ENCODE measurements at regions not wholly inside any gene's neighbourhood (a gene's known extent, or its start where the extent isn't known, plus 50 kb on each side); places are given as distances from the start of the nearest gene placed in this dataset.

DNA sequence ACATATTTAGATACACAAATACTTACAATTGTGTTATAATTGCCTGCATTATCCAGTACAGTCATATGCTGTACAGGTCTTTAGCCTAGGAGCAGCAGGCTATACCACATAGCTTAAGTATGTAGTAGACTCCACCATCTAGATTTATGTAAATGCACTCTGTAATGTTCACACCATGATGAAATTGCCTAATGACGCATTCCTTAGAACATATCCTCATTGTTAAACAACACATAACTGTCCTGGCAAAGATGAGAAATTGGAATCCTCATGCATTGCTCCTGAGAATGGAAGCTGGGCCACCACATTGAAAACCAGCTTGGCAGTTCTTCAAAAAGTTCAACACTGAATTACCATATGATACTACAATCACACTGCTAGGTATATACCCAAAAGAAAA, 1002.8 kb upstream of the CELF2 start:
- H3K27ac ChIP-seq (ENCODE audit: low read length): no peak overlapping the region
- no peaks in the 10 kb centered on the region for H3K36me3 ChIP-seq (ENCODE audit: control insufficient read depth, insufficient read depth, low read length)
- no CpG with 5 or more reads among the region's 1 CpG for WGBS (ENCODE audit: insufficient coverage, insufficient read length)
- 0 out of 2 replicates have a peak, but pooled peaks cover 2% of the 10 kb centered on the region for H3K4me1 ChIP-seq (ENCODE audit: control insufficient read depth, insufficient read depth, low read length)
- H3K4me3 ChIP-seq (ENCODE audit: low read length): no peak overlapping the region
- H3K9me3 ChIP-seq (ENCODE audit: control insufficient read depth, insufficient read depth, low read length): no peaks in the 10 kb centered on the region
- DNase-seq (ENCODE audit: low read depth, low spot score): no peak
- no peaks in the 10 kb centered on the region for H3K27me3 ChIP-seq (ENCODE audit: control insufficient read depth, insufficient read depth, low read length)

DNA sequence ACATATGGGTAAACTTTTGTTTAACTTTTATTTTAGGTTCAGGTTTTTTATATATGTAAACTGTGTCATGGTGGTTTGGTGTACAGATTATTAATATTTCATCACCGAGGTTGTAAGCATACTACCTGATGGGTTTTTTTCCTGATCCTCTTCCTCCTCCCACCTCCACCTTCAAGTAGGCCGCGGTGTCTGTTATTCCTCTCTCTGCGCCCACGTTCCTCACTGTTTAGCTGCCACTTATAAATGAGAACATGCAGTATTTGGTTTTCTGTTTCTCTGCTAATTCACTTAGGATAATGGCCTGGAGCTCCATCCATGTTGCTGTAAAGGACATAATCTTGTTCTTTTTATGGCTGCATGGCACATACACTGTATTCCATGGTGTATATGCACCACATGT, 1000.0 kb upstream of the CELF2 start:
- no CpG with 5 or more reads among the region's 5 CpGs for WGBS (ENCODE audit: insufficient coverage, insufficient read length)
- DNase-seq (ENCODE audit: low read depth, low spot score): no peak
- Histone ChIP-seq H3K4me1 (ENCODE audit: control insufficient read depth, insufficient read depth, low read length) (no peaks in the 10 kb centered on the region), H3K9me3 (ENCODE audit: control insufficient read depth, insufficient read depth, low read length) (no peaks in the 10 kb centered on the region), H3K36me3 (ENCODE audit: control insufficient read depth, insufficient read depth, low read length) (no peaks in the 10 kb centered on the region), H3K27ac (ENCODE audit: low read length) (no peak overlapping the region), H3K4me3 (ENCODE audit: low read length) (no peak overlapping the region), H3K27me3 (ENCODE audit: control insufficient read depth, insufficient read depth, low read length) (no peaks in the 10 kb centered on the region)

GRCh38 chr10:10020945-10021344, 996.7 kb upstream of the CELF2 start:
- no peak for DNase-seq (ENCODE audit: low read depth, low spot score)
- H3K4me1 ChIP-seq (ENCODE audit: control insufficient read depth, insufficient read depth, low read length): no peaks in the 10 kb centered on the region

DNA sequence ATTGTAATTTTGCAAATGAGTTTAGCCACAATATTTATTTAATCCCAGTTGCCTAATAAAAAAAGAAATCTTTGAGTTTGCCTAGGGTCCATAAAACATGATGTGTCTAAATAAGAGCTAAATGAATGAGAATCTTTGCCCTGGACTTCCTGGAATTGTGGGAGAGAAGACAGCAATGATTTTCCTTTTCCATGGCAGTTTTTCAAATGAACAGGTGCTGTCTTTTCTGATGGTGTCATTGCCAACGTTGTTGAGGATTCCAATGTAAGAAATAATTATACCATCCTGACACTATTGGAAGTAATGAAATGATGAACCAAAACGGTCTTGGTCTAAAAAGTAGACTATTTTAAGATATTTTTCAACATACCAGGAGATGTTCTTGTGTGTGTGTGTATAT, 984.7 kb upstream of the CELF2 start:
- Histone ChIP-seq H3K4me1 (ENCODE audit: control insufficient read depth, insufficient read depth, low read length) (no peaks in the 10 kb centered on the region), H3K36me3 (ENCODE audit: control insufficient read depth, insufficient read depth, low read length) (no peaks in the 10 kb centered on the region), H3K27ac (ENCODE audit: low read length) (no peak overlapping the region), H3K27me3 (ENCODE audit: control insufficient read depth, insufficient read depth, low read length) (no peaks in the 10 kb centered on the region), H3K4me3 (ENCODE audit: low read length) (no peak overlapping the region), H3K9me3 (ENCODE audit: control insufficient read depth, insufficient read depth, low read length) (no peaks in the 10 kb centered on the region)
- WGBS (ENCODE audit: insufficient coverage, insufficient read length): no CpG with 5 or more reads among the region's 2 CpGs
- DNase-seq (ENCODE audit: low read depth, low spot score): no peak

More at GRCh38 chr10:10020945-10021344, 996.7 kb upstream of the CELF2 start:
- Histone ChIP-seq H3K9me3 (ENCODE audit: control insufficient read depth, insufficient read depth, low read length) (no peaks in the 10 kb centered on the region), H3K4me3 (ENCODE audit: low read length) (no peak overlapping the region), H3K36me3 (ENCODE audit: control insufficient read depth, insufficient read depth, low read length) (no peaks in the 10 kb centered on the region), H3K27me3 (ENCODE audit: control insufficient read depth, insufficient read depth, low read length) (no peaks in the 10 kb centered on the region), H3K27ac (ENCODE audit: low read length) (no peak overlapping the region)
- no CpG with 5 or more reads among the region's 1 CpG for WGBS (ENCODE audit: insufficient coverage, insufficient read length)

- Histone ChIP-seq H3K9me3 (ENCODE audit: control insufficient read depth, insufficient read depth, low read length) (no peaks in the 10 kb centered on the region), H3K27me3 (ENCODE audit: control insufficient read depth, insufficient read depth, low read length) (no peaks in the 10 kb centered on the region), H3K36me3 (ENCODE audit: control insufficient read depth, insufficient read depth, low read length) (no peaks in the 10 kb centered on the region), H3K4me3 (ENCODE audit: low read length) (no peak overlapping the region), H3K4me1 (ENCODE audit: control insufficient read depth, insufficient read depth, low read length) (no peaks in the 10 kb centered on the region), H3K27ac (ENCODE audit: low read length) (no peak overlapping the region)
- no peak for DNase-seq (ENCODE audit: low read depth, low spot score)
Measured at GRCh38 chr10:10038348-10038747, 979.3 kb upstream of the CELF2 start.

- no peaks in the 10 kb centered on the region for H3K9me3 ChIP-seq (ENCODE audit: control insufficient read depth, insufficient read depth, low read length)
- no peaks in the 10 kb centered on the region for H3K4me1 ChIP-seq (ENCODE audit: control insufficient read depth, insufficient read depth, low read length)
- WGBS (ENCODE audit: insufficient coverage, insufficient read length): no CpG with 5 or more reads among the region's 2 CpGs
Measured at GRCh38 chr10:10039595-10039994, 978.1 kb upstream of the CELF2 start.

GRCh38 chr10:10043083-10043482, 974.6 kb upstream of the CELF2 start:
- Histone ChIP-seq H3K36me3 (ENCODE audit: control insufficient read depth, insufficient read depth, low read length) (no peaks in the 10 kb centered on the region), H3K9me3 (ENCODE audit: control insufficient read depth, insufficient read depth, low read length) (no peaks in the 10 kb centered on the region), H3K4me3 (ENCODE audit: low read length) (no peak overlapping the region), H3K27me3 (ENCODE audit: control insufficient read depth, insufficient read depth, low read length) (no peaks in the 10 kb centered on the region), H3K27ac (ENCODE audit: low read length) (no peak overlapping the region), H3K4me1 (ENCODE audit: control insufficient read depth, insufficient read depth, low read length) (no peaks in the 10 kb centered on the region)
- DNase-seq (ENCODE audit: low read depth, low spot score): no peak
- WGBS (ENCODE audit: insufficient coverage, insufficient read length): no CpG with 5 or more reads among the region's 1 CpG

More at GRCh38 chr10:10039595-10039994, 978.1 kb upstream of the CELF2 start:
- Histone ChIP-seq H3K36me3 (ENCODE audit: control insufficient read depth, insufficient read depth, low read length) (no peaks in the 10 kb centered on the region), H3K27me3 (ENCODE audit: control insufficient read depth, insufficient read depth, low read length) (no peaks in the 10 kb centered on the region), H3K4me3 (ENCODE audit: low read length) (no peak overlapping the region), H3K27ac (ENCODE audit: low read length) (no peak overlapping the region)
- no peak for DNase-seq (ENCODE audit: low read depth, low spot score)

DNA sequence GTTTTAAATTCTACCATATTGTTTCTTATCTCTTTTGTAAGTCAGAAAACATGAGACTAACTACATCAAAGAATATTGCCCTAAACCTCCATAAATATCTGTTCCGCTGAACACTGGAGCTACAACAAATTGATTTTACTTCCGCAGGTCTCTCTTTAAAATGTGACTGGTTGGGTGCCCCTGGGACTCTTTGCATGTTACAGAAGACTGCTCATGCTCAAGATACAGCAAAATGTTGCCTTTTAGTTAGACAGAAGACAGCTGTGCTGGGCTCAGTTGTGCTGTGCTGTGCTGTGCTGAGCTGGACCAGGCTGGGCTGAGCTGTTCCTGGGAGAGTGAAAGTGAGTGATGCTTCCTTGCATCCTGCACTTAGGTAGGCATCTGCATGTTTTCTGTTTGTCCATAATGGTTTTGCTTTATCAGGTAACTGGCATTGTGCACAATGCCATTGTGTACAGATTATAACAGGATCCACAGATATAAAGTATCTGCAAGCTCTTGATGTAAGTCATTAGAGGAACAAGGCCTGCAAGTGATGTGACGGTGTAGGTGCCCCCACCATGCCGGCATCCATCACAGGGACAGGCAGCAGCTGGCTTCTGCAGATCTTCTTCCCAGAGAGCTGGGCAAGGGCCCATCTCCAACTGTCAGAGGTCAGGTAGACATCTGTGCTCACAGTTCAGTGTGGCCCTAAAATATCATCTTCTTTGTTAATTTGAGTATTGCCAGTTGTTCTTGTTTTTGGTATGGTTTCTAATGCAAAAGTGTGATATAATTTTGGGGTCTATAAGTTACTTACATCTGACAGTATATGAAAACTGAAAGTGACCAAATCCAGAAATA, 972.5 kb upstream of the CELF2 start:
- no peak overlapping the region for H3K27ac ChIP-seq (ENCODE audit: low read length)
- no peaks in the 10 kb centered on the region for H3K27me3 ChIP-seq (ENCODE audit: control insufficient read depth, insufficient read depth, low read length)
- WGBS (ENCODE audit: insufficient coverage, insufficient read length): no CpG with 5 or more reads among the region's 4 CpGs
- H3K4me1 ChIP-seq (ENCODE audit: control insufficient read depth, insufficient read depth, low read length): no peaks in the 10 kb centered on the region
- no peaks in the 10 kb centered on the region for H3K36me3 ChIP-seq (ENCODE audit: control insufficient read depth, insufficient read depth, low read length)
- no peak overlapping the region for H3K4me3 ChIP-seq (ENCODE audit: low read length)
- H3K9me3 ChIP-seq (ENCODE audit: control insufficient read depth, insufficient read depth, low read length): no peaks in the 10 kb centered on the region
- DNase-seq (ENCODE audit: low read depth, low spot score): no peak

DNA sequence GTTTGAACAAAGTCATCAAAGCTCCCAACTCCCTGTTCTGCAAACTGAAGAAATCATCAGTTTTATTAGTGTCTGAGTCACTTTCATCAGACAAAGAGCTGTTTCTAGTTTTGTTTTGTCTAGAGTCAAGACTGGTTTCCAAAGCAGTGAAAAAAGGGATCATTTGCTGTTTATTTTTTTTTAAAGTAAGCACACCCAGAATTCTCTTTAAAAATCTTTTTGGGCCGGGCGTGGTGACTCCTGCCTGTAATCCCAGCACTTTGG, 972.0 kb upstream of the CELF2 start:
- WGBS (ENCODE audit: insufficient coverage, insufficient read length): no CpG with 5 or more reads among the region's 2 CpGs

DNA sequence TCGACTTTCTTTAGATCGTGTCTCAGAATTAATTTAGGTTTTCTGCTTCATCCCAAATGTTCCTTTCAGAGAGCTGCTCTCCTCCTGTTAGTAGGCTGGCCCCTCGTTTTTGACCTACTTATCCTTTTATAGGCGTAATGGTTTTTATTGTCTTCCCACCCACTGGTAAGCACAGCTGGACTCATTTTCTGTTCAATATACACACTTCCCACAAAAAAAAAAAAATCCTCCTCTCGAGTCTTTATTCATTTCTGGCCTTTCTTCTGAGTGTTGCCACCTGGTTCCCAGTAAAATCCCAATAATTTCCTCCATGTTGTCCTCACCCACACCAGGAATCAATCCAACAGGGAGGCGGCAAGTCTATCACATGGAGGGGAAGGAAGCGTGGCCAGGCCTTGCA, 970.2 kb upstream of the CELF2 start:
- no peak for DNase-seq (ENCODE audit: low read depth, low spot score)
- WGBS (ENCODE audit: insufficient coverage, insufficient read length): no CpG with 5 or more reads among the region's 7 CpGs
- H3K4me1 ChIP-seq (ENCODE audit: control insufficient read depth, insufficient read depth, low read length): no peaks in the 10 kb centered on the region
- no peaks in the 10 kb centered on the region for H3K9me3 ChIP-seq (ENCODE audit: control insufficient read depth, insufficient read depth, low read length)
- no peak overlapping the region for H3K4me3 ChIP-seq (ENCODE audit: low read length)
- no peaks in the 10 kb centered on the region for H3K27me3 ChIP-seq (ENCODE audit: control insufficient read depth, insufficient read depth, low read length)
- no peaks in the 10 kb centered on the region for H3K36me3 ChIP-seq (ENCODE audit: control insufficient read depth, insufficient read depth, low read length)
- H3K27ac ChIP-seq (ENCODE audit: low read length): no peak overlapping the region

More for the DNA sequence above, 972.0 kb upstream of the CELF2 start:
- no peaks in the 10 kb centered on the region for H3K27me3 ChIP-seq (ENCODE audit: control insufficient read depth, insufficient read depth, low read length)
- H3K36me3 ChIP-seq (ENCODE audit: control insufficient read depth, insufficient read depth, low read length): no peaks in the 10 kb centered on the region
- H3K4me1 ChIP-seq (ENCODE audit: control insufficient read depth, insufficient read depth, low read length): no peaks in the 10 kb centered on the region
- H3K9me3 ChIP-seq (ENCODE audit: control insufficient read depth, insufficient read depth, low read length): no peaks in the 10 kb centered on the region
- no peak for DNase-seq (ENCODE audit: low read depth, low spot score)
- no peak overlapping the region for H3K27ac ChIP-seq (ENCODE audit: low read length)
- H3K4me3 ChIP-seq (ENCODE audit: low read length): no peak overlapping the region

DNA sequence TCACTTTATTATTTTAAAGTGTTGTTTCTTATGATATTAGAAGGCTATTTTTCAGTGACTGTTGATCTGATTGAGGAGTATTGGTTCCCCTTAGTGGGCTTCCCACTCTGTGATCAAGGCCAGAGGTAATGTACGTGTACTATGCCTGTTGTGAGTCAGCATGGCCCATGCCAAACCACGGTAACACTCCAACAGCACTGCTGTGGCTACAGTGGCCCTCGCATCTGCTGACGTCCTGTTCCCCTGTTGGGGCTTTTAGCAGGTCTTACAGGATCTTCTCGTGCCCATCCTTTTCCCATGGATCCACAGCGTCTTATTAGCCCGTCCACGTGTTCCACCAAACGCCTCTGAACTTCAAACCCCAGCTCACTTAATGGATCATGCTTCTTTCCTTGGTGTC, 964.6 kb upstream of the CELF2 start:
- H3K27ac ChIP-seq (ENCODE audit: low read length): no peak overlapping the region

More for the DNA sequence above, 964.6 kb upstream of the CELF2 start:
- no peak overlapping the region for H3K4me3 ChIP-seq (ENCODE audit: low read length)
- no peaks in the 10 kb centered on the region for H3K27me3 ChIP-seq (ENCODE audit: control insufficient read depth, insufficient read depth, low read length)
- no peak for DNase-seq (ENCODE audit: low read depth, low spot score)
- H3K4me1 ChIP-seq (ENCODE audit: control insufficient read depth, insufficient read depth, low read length): no peaks in the 10 kb centered on the region
- H3K36me3 ChIP-seq (ENCODE audit: control insufficient read depth, insufficient read depth, low read length): no peaks in the 10 kb centered on the region
- H3K9me3 ChIP-seq (ENCODE audit: control insufficient read depth, insufficient read depth, low read length): no peaks in the 10 kb centered on the region
- WGBS (ENCODE audit: insufficient coverage, insufficient read length): no CpG with 5 or more reads among the region's 9 CpGs

Data from iPS DF 6.9 (cell line).